HepG2 (cell line): ENCODE measurements at regions not wholly inside any gene's neighbourhood (a gene's known extent, or its start where the extent isn't known, plus 50 kb on each side); places are given as distances from the start of the nearest gene placed in this dataset.

Experiments
- ATAC-seq: fragments of 200-7000 bp; cut with Tn5 transposase; 3 replicates; pipeline ENCODE4 v1.9.1; 2020; ENCODE audit warnings: mild to moderate bottlenecking, moderate library complexity
- BruUV-seq: library from RNA; stranded (reverse); fragments of 400-500 nt; replicated peaks from 2 replicates; lab custom pipeline; 2021; lab: Mats Ljungman, UMichigan
- CTCF ChIA-PET: fragments of 300-600 bp; formaldehyde crosslinking; extraction: SDS; loops from one replicate; lab custom pipeline; 2021; ENCODE audit warnings: low total read pairs, inconsistent platforms, low intra/inter-chr PET ratio; lab: Yijun Ruan, JAX
- POLR2A ChIA-PET: fragments of 350-600 bp; sonication (Branson Sonifier 250); formaldehyde crosslinking; loops from one replicate; lab custom pipeline; 2020; ENCODE audit warnings: antibody characterized with exemption, inconsistent platforms; lab: Yijun Ruan, JAX
- DNase-seq: peaks from one replicate; pipeline ENCODE4 v3.0.0-alpha.2; 2015; ENCODE audit warnings: low spot score
- FAIRE-seq: peaks from 3 replicates; lab custom pipeline; 2011; peaks lifted over from hg19 to GRCh38; lab: Jason Lieb, UNC
- H2AFZ ChIP-seq: one replicate; pipeline ENCODE4 v1.6.1; 2011; ENCODE audit warnings: low read length, inconsistent platforms
- H3K27ac ChIP-seq: fragments of 300-600 bp; 3 replicates; pipeline ENCODE4 v1.8.0; 2011; ENCODE audit warnings: mixed run types, mild to moderate bottlenecking, mixed read lengths, low read length, inconsistent platforms; ENCODE audit not compliant: insufficient read depth; ENCODE audit errors: extremely low read length
- H3K27me3 ChIP-seq, 2 experiments: fragments of 200-600 bp in 1 of 2; 2 replicates in 1 of 2; 3 replicates in 1 of 2; pipeline versions ENCODE4 v1.6.0 to v1.8.0; 2011; ENCODE audit warnings: low read length in 2 of 2, mild to moderate bottlenecking in 2 of 2, moderate library complexity in 2 of 2, inconsistent platforms in 1 of 2; ENCODE audit not compliant: insufficient read depth in 2 of 2, control insufficient read depth in 1 of 2
- H3K36me3 ChIP-seq, 2 experiments: fragments of 200-600 bp in 1 of 2; replicated peaks in 1 of 2; 2 replicates in 1 of 2; 3 replicates in 1 of 2; pipeline versions ENCODE4 v1.5.1 to v1.8.0; 2011; ENCODE audit warnings: low read length in 2 of 2, inconsistent platforms in 1 of 2; ENCODE audit not compliant: insufficient read depth in 2 of 2, control insufficient read depth in 1 of 2
- H3K4me1 ChIP-seq: 2 replicates; pipeline ENCODE4 v1.5.1; 2012; ENCODE audit warnings: low read length, inconsistent platforms; ENCODE audit not compliant: insufficient read depth
- H3K4me2 ChIP-seq: 2 replicates; pipeline ENCODE4 v1.6.0; 2011; ENCODE audit warnings: low read depth, low read length, inconsistent platforms
- H3K4me3 ChIP-seq, 3 experiments: fragments of 200-600 bp in 1 of 3; sonication (generic), shearing (Covaris generic) in 1 of 3; replicated peaks in 1 of 3; 2 replicates each; pipeline ENCODE4 v1.5.1; 2011 to 2016; ENCODE audit warnings: low read length in 3 of 3, inconsistent platforms in 2 of 3, low read depth in 2 of 3, mild to moderate bottlenecking in 2 of 3, control low read depth in 1 of 3, mixed read lengths in 1 of 3; ENCODE audit not compliant: insufficient read depth in 1 of 3
- H3K79me2 ChIP-seq: one replicate; pipeline ENCODE4 v1.6.1; 2011; ENCODE audit warnings: low read length, inconsistent platforms; ENCODE audit not compliant: insufficient read depth
- H3K9ac ChIP-seq: 2 replicates; pipeline ENCODE4 v1.6.0; 2011; ENCODE audit warnings: mild to moderate bottlenecking, low read depth, low read length, inconsistent platforms; ENCODE audit not compliant: insufficient read depth
- H3K9me3 ChIP-seq: 2 replicates; pipeline ENCODE4 v1.5.1; 2012; ENCODE audit warnings: mild to moderate bottlenecking, low read length
- H4K20me1 ChIP-seq: 2 replicates; pipeline ENCODE4 v1.6.0; 2011; ENCODE audit warnings: inconsistent platforms, mild to moderate bottlenecking, low read length, moderate library complexity; ENCODE audit not compliant: insufficient read depth
- GPN1 ChIP-seq: sonication (generic); formaldehyde crosslinking; IDR thresholded peaks from 2 replicates; pipeline ENCODE4 v1.5.1; 2020; ENCODE audit warnings: missing genetic modification reagents, borderline replicate concordance
- HNRNPH1 ChIP-seq: fragments of 200-400 bp; formaldehyde crosslinking; optimal IDR thresholded peaks from 2 replicates; pipeline ENCODE3; 2017; ENCODE audit warnings: mild to moderate bottlenecking, low read depth, low read length
- MIER3 ChIP-seq: IDR thresholded peaks from 2 replicates; pipeline ENCODE4 v1.6.1; 2016; ENCODE audit warnings: missing compliant biosample characterization, borderline replicate concordance
- RARG ChIP-seq: sonication (generic); formaldehyde crosslinking; IDR thresholded peaks from 2 replicates; pipeline ENCODE4 v1.4.0; 2020; ENCODE audit warnings: low read depth, mild to moderate bottlenecking, missing genetic modification reagents
- RBM22 ChIP-seq: fragments of 200-400 bp; formaldehyde crosslinking; optimal IDR thresholded peaks from 2 replicates; pipeline ENCODE3; 2017; ENCODE audit warnings: mild to moderate bottlenecking, low read length, moderate library complexity
- SOX5 ChIP-seq: IDR thresholded peaks from 2 replicates; pipeline ENCODE4 v1.6.1; 2016; ENCODE audit warnings: borderline replicate concordance
- TEAD3 ChIP-seq: optimal IDR thresholded peaks from 2 replicates; pipeline ENCODE3; 2016; ENCODE audit warnings: borderline replicate concordance
- TMF1 ChIP-seq: sonication (generic); formaldehyde crosslinking; IDR thresholded peaks from 2 replicates; pipeline ENCODE4 v1.8.1; 2022; ENCODE audit warnings: low read depth, missing genetic modification reagents
- ZC3H4 ChIP-seq: sonication (generic); formaldehyde crosslinking; IDR thresholded peaks from 2 replicates; pipeline ENCODE4 v1.4.0; 2020; ENCODE audit warnings: missing genetic modification reagents, borderline replicate concordance
- ZNF281 ChIP-seq: sonication (generic); formaldehyde crosslinking; IDR thresholded peaks from 2 replicates; pipeline ENCODE4 v1.4.0; 2020; ENCODE audit warnings: missing genetic modification reagents, borderline replicate concordance
- ZNF468 ChIP-seq: sonication (generic); formaldehyde crosslinking; IDR thresholded peaks from 2 replicates; pipeline ENCODE4 v1.8.0; 2022; ENCODE audit warnings: mild to moderate bottlenecking, moderate library complexity, missing genetic modification reagents
- ZNF607 ChIP-seq: sonication (generic); formaldehyde crosslinking; IDR thresholded peaks from 2 replicates; pipeline ENCODE4 v1.5.1; 2020; ENCODE audit warnings: missing genetic modification reagents, mild to moderate bottlenecking, borderline replicate concordance
- ZNF7 ChIP-seq: IDR thresholded peaks from 2 replicates; pipeline ENCODE4 v1.6.1; 2016; ENCODE audit warnings: missing biosample characterization, missing genetic modification reagents
- in situ Hi-C: cut with HindIII; loops from 2 replicates; pipeline ENCODE4 v1.10.0; 2017; ENCODE audit warnings: low pct_unique_long_range_greater_than_20kb; ENCODE audit not compliant: extremely low pct_ligation_motif_present
- intact Hi-C: fragments of 100-400 bp; cut with micrococcal nuclease; formaldehyde crosslinking; loops from one replicate; pipeline ENCODE4 v1.10.0; 2022; ENCODE audit not compliant: unreplicated experiment
- TF ChIP-seq, protein P1 (sequence below): sonication (generic); formaldehyde crosslinking; IDR thresholded peaks from 2 replicates; pipeline ENCODE4 v1.4.0; 2020; ENCODE audit warnings: missing genetic modification reagents
- TF ChIP-seq, protein P2 (sequence below): sonication (generic); formaldehyde crosslinking; IDR thresholded peaks from 2 replicates; pipeline ENCODE4 v1.4.0; 2020; ENCODE audit warnings: missing genetic modification reagents, borderline replicate concordance
- TF ChIP-seq, protein P3 (sequence below): sonication (generic); formaldehyde crosslinking; IDR thresholded peaks from 2 replicates; pipeline ENCODE4 v1.4.0; 2020; ENCODE audit warnings: mild to moderate bottlenecking, missing genetic modification reagents

DNA sequence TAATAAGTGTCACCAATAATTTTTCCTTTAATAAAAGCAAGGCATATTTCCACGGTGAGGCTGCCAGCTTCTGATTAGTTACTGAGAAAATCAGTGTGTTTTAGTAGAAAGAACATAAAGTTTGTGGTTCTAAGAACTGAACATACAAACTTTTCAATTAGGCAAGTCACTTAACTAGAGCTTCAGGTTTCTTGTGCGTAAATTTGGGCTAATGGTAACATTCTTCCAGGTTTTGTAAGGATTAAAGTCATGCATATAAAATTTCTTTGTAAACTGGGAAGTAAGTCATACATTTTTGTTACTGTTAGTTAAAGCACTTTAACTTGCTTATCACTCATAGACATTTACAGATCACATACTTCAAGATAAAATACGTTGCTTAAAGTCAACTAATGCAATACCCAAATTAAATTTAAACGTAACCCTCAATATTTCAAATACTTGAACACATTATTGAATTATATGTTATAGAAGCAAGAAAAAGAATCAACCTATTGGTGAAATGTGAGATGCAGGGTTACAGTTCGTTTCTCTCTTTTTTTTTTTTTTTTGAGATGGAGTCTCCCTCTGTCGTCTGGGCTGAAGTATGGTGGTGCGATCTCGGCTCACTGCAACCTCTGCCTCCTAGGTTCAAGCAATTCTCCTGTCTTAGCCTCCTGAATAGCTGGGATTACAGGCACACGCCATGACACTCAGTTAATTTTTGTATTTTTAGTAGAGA is 327.3 kb upstream of the NOX3 start (continued):
- no peak for TF ChIP-seq ZNF607 (CRISPR knock-in tag)
- no peak for TF ChIP-seq SOX5 (CRISPR knock-in tag)
- no peak for TF ChIP-seq ZC3H4 (CRISPR knock-in tag)
- TF ChIP-seq ZNF281 (CRISPR knock-in tag) = no peak
- no peak for TF ChIP-seq MIER3 (CRISPR knock-in tag)
- no peak for TF ChIP-seq HNRNPH1

- Histone ChIP-seq H3K79me2 (no peaks in the 10 kb centered on the region), H3K4me1 (no peaks in the 10 kb centered on the region), H3K4me3 (no peak overlapping the region), H3K36me3 (no peaks in the 10 kb centered on the region), H3K27ac (no peak overlapping the region), H3K9ac (no peak overlapping the region), H3K27me3 (no peaks in the 10 kb centered on the region), H4K20me1 (no peaks in the 10 kb centered on the region), H2AFZ (no peak overlapping the region), H3K9me3 (no peaks in the 10 kb centered on the region), H3K4me2 (no peak overlapping the region)
- ATAC-seq (no peak), FAIRE-seq (no peak), DNase-seq (no peak)
- no TSS peak for BruUV-seq
- ChIA-PET CTCF (no interaction called here), POLR2A (no interaction called here)
- in situ Hi-C loops = no loop called here
- intact Hi-C loops = no loop called here
- TF ChIP-seq ZNF7 (no peak), GPN1 (no peak), TEAD3 (CRISPR knock-in tag) (no peak), RBM22 (no peak), TMF1 (CRISPR knock-in tag) (no peak), ZNF468 (CRISPR knock-in tag) (no peak), RARG (no peak)
- TF ChIP-seq, protein P1, sequence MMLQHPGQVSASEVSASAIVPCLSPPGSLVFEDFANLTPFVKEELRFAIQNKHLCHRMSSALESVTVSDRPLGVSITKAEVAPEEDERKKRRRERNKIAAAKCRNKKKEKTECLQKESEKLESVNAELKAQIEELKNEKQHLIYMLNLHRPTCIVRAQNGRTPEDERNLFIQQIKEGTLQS = no peak
- TF ChIP-seq, protein P2, sequence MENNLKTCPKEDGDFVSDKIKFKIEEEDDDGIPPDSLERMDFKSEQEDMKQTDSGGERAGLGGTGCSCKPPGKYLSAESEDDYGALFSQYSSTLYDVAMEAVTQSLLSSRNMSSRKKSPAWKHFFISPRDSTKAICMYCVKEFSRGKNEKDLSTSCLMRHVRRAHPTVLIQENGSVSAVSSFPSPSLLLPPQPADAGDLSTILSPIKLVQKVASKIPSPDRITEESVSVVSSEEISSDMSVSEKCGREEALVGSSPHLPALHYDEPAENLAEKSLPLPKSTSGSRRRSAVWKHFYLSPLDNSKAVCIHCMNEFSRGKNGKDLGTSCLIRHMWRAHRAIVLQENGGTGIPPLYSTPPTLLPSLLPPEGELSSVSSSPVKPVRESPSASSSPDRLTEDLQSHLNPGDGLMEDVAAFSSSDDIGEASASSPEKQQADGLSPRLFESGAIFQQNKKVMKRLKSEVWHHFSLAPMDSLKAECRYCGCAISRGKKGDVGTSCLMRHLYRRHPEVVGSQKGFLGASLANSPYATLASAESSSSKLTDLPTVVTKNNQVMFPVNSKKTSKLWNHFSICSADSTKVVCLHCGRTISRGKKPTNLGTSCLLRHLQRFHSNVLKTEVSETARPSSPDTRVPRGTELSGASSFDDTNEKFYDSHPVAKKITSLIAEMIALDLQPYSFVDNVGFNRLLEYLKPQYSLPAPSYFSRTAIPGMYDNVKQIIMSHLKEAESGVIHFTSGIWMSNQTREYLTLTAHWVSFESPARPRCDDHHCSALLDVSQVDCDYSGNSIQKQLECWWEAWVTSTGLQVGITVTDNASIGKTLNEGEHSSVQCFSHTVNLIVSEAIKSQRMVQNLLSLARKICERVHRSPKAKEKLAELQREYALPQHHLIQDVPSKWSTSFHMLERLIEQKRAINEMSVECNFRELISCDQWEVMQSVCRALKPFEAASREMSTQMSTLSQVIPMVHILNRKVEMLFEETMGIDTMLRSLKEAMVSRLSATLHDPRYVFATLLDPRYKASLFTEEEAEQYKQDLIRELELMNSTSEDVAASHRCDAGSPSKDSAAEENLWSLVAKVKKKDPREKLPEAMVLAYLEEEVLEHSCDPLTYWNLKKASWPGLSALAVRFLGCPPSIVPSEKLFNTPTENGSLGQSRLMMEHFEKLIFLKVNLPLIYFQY = no peak
- TF ChIP-seq, protein P3, sequence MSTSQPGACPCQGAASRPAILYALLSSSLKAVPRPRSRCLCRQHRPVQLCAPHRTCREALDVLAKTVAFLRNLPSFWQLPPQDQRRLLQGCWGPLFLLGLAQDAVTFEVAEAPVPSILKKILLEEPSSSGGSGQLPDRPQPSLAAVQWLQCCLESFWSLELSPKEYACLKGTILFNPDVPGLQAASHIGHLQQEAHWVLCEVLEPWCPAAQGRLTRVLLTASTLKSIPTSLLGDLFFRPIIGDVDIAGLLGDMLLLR (CRISPR knock-in tag) = no peak
Observed at GRCh38 chr6:155782320-155782731, 326.7 kb upstream of the NOX3 start.
